Suprapubic skin (tissue), 4 donors: ENCODE measurements at regions not wholly inside any gene's neighbourhood (a gene's known extent, or its start where the extent isn't known, plus 50 kb on each side); places are given as distances from the start of the nearest gene placed in this dataset.

Source experiments
- DNase-seq, 2 donors: peaks; one replicate each; pipeline ENCODE4 v3.0.0-alpha.2; 2019; ENCODE audit warnings: low spot score in 2 of 2
- H3K27ac ChIP-seq: fragments of 200-600 bp; sonication (generic); one replicate; pipeline ENCODE4 v1.5.1; 2019
- H3K27me3 ChIP-seq: fragments of 200-600 bp; sonication (generic); one replicate; pipeline ENCODE4 v1.5.1; 2019
- H3K36me3 ChIP-seq: fragments of 200-600 bp; sonication (generic); one replicate; pipeline ENCODE4 v1.5.1; 2019
- H3K4me1 ChIP-seq: fragments of 200-600 bp; sonication (generic); one replicate; pipeline ENCODE4 v1.5.1; 2019
- H3K4me3 ChIP-seq: fragments of 200-600 bp; sonication (generic); one replicate; pipeline ENCODE4 v1.5.1; 2019; ENCODE audit warnings: mild to moderate bottlenecking
- H3K9me3 ChIP-seq: fragments of 200-600 bp; sonication (generic); one replicate; pipeline ENCODE4 v1.5.1; 2019
- EP300 ChIP-seq: sonication (generic); formaldehyde crosslinking; IDR thresholded peaks from one replicate; pipeline ENCODE4 v1.6.1; 2017; ENCODE audit warnings: antibody characterized with exemption
- POLR2A ChIP-seq, 2 donors: fragments of 450-650 bp; IDR thresholded peaks; one replicate each; pipeline ENCODE4 v1.6.1; 2017; ENCODE audit warnings: antibody characterized with exemption in 2 of 2, mild to moderate bottlenecking in 2 of 2, moderate library complexity in 2 of 2
- POLR2AphosphoS5 ChIP-seq, 3 donors: sonication (generic); formaldehyde crosslinking; IDR thresholded peaks; one replicate each; pipeline ENCODE4 v1.6.1; 2017; ENCODE audit warnings: antibody characterized with exemption in 3 of 3
- WGBS: methylation state at CpG from one replicate; pipeline ENCODE4 v1.1.5; 2018; 5-methylcytosine and 5-hydroxymethylcytosine counted together
- TF ChIP-seq, protein P1 (sequence below), 2 donors: fragments of 200-600 bp in 1 of 2; fragments of 450-650 bp in 1 of 2; sonication (generic) in 1 of 2; IDR thresholded peaks; one replicate each; pipeline ENCODE4 v1.5.1; 2016 to 2019; ENCODE audit warnings: antibody characterized with exemption in 2 of 2, mild to moderate bottlenecking in 1 of 2, moderate library complexity in 1 of 2

DNA sequence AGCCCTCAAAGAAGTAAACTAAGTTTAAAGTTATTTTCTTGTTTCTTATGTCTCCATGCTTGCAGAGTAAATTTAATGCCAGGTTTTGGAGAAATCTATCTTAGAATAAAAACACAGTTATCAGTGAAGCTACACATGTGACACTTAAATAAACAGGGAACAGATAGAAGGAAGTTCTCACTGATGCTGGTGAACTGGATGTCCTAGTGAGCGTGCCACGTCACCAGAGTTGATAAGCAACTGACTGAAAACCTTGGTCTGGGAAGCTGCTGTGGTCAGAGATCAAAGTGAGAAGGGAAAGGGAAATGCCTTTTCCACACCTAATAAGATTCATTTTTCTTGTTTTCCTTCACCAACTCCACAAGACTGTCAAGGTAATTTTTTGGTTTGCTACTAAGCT lies 74.8 kb upstream of the PCED1B start:
- no peak for DNase-seq
- no peak for TF ChIP-seq POLR2AphosphoS5 (IDR thresholded peaks at IDR 0.05)
- no peak for TF ChIP-seq POLR2A (IDR thresholded peaks at IDR 0.05)
- TF ChIP-seq, protein P1, sequence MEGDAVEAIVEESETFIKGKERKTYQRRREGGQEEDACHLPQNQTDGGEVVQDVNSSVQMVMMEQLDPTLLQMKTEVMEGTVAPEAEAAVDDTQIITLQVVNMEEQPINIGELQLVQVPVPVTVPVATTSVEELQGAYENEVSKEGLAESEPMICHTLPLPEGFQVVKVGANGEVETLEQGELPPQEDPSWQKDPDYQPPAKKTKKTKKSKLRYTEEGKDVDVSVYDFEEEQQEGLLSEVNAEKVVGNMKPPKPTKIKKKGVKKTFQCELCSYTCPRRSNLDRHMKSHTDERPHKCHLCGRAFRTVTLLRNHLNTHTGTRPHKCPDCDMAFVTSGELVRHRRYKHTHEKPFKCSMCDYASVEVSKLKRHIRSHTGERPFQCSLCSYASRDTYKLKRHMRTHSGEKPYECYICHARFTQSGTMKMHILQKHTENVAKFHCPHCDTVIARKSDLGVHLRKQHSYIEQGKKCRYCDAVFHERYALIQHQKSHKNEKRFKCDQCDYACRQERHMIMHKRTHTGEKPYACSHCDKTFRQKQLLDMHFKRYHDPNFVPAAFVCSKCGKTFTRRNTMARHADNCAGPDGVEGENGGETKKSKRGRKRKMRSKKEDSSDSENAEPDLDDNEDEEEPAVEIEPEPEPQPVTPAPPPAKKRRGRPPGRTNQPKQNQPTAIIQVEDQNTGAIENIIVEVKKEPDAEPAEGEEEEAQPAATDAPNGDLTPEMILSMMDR (IDR thresholded peaks at IDR 0.05): no peak
- TF ChIP-seq EP300: no peak
- H3K27ac ChIP-seq: no peak overlapping the region
- H3K4me3 ChIP-seq: no peak overlapping the region
- H3K4me1 ChIP-seq: no peaks in the 10 kb centered on the region
- WGBS: 75% methylated on average over 2 of the region's 2 CpGs
- no peaks in the 10 kb centered on the region for H3K27me3 ChIP-seq
- H3K36me3 ChIP-seq: no peaks in the 10 kb centered on the region
- H3K9me3 ChIP-seq: no peaks in the 10 kb centered on the region

DNA sequence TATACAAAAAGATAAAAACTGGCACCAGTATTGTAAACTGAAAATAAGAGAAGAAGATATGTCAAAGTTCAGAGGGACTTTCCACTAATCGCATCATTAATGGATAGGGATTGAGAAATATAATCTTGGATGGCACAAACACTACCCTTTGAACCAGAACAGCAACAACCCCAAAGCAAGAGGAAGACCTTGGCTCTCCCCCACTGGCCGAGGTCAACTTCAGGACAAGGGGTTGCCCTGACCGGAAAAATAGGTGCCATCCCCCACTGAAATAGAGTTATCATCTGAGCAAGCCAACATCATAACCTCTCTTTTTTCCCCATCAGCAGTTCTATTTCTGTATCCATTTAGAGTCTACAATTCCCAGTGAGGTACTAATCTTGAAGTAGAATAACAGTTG lies 72.4 kb upstream of the PCED1B start:
- no peaks in the 10 kb centered on the region for H3K4me1 ChIP-seq
- H3K27me3 ChIP-seq: no peaks in the 10 kb centered on the region
- no peak overlapping the region for H3K4me3 ChIP-seq
- DNase-seq: no peak
- H3K27ac ChIP-seq: no peak overlapping the region
- no peaks in the 10 kb centered on the region for H3K36me3 ChIP-seq
- TF ChIP-seq POLR2A (IDR thresholded peaks at IDR 0.05) (no peak), POLR2AphosphoS5 (IDR thresholded peaks at IDR 0.05) (no peak), EP300 (no peak)
- TF ChIP-seq, protein P1 (IDR thresholded peaks at IDR 0.05): no peak
- H3K9me3 ChIP-seq: no peaks in the 10 kb centered on the region
- 80% methylated on average over 3 of the region's 3 CpGs for WGBS

DNA sequence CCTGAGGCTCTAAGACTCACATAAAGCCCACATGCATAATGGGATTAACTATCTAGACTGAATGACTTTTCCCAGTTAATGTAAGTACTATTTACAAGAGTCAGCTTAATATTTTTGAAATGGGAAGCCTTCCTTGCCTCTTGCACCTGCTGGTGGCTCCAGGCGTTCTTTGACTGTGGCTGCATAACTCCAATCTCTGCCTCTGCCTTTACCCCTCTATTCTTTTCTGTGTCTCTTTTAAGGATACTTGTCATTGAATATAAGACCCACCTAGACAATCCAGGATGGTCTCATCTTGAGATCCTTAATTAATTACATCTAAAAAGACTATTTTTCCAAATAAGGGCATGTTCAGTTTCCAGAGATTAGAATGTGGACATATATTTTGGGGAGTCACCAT lies 66.9 kb upstream of the PCED1B start:
- no peaks in the 10 kb centered on the region for H3K36me3 ChIP-seq
- 94% methylated on average over 1 of the region's 1 CpG for WGBS

DNA sequence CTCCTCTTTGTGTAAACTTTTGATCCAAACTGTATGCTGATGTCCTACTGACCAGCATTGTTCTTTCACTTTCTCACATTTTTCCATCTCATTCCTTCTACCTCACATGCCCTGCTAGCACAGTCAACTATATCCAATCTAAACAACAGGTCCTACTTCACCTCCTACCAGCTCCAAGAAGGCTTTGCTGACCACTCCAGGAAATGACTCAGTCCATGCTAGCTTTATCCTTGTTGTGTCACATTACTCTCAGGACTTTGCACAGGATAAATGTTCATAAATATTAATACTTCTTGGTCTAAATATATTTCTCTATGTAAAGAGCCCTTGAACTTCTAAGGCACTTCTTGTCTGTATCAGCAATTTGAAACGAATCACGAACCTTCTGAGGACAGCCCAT lies 64.9 kb upstream of the PCED1B start:
- H3K4me1 ChIP-seq: no peaks in the 10 kb centered on the region
- WGBS: 94% methylated on average over 2 of the region's 2 CpGs
- H3K36me3 ChIP-seq: no peaks in the 10 kb centered on the region
- no peak overlapping the region for H3K27ac ChIP-seq
- TF ChIP-seq POLR2AphosphoS5 (IDR thresholded peaks at IDR 0.05): no peak
- TF ChIP-seq POLR2A (IDR thresholded peaks at IDR 0.05): no peak
- TF ChIP-seq, protein P1 (IDR thresholded peaks at IDR 0.05): no peak
- TF ChIP-seq EP300: no peak
- H3K9me3 ChIP-seq: no peaks in the 10 kb centered on the region
- H3K27me3 ChIP-seq: no peaks in the 10 kb centered on the region
- no peak for DNase-seq
- H3K4me3 ChIP-seq: no peak overlapping the region

More for the DNA sequence above, 66.9 kb upstream of the PCED1B start:
- H3K4me1 ChIP-seq: no peaks in the 10 kb centered on the region
- TF ChIP-seq POLR2A (IDR thresholded peaks at IDR 0.05): no peak
- TF ChIP-seq EP300: no peak
- no peak for TF ChIP-seq POLR2AphosphoS5 (IDR thresholded peaks at IDR 0.05)
- TF ChIP-seq, protein P1 (IDR thresholded peaks at IDR 0.05): no peak
- no peak overlapping the region for H3K27ac ChIP-seq
- H3K27me3 ChIP-seq: no peaks in the 10 kb centered on the region
- DNase-seq: no peak
- H3K9me3 ChIP-seq: no peaks in the 10 kb centered on the region
- H3K4me3 ChIP-seq: no peak overlapping the region

DNA sequence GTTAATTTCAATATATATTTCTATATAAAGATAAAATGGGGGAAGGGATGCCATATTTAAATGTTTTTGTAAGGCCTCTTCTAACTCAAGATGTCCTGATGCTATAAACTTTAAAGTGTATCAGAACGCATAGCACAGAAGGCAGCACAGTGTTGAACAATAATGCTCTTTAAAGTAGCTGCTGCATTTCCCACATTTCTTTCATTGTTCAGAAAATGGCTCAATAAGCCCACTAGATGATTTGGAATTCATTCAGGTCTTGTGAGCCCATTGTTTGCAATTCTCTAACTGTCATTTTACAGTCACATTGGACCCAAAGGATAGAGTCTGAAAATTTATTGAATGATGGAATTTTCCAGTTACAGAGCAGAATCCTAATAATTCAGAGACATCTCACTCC lies 64.0 kb upstream of the PCED1B start:
- WGBS: 96% methylated on average over 1 of the region's 1 CpG
- no peaks in the 10 kb centered on the region for H3K9me3 ChIP-seq
- no peak overlapping the region for H3K27ac ChIP-seq
- no peaks in the 10 kb centered on the region for H3K4me1 ChIP-seq
- no peaks in the 10 kb centered on the region for H3K36me3 ChIP-seq
- H3K27me3 ChIP-seq: no peaks in the 10 kb centered on the region
- DNase-seq: no peak
- H3K4me3 ChIP-seq: no peak overlapping the region
- TF ChIP-seq, protein P1 (IDR thresholded peaks at IDR 0.05): no peak
- TF ChIP-seq POLR2AphosphoS5 (IDR thresholded peaks at IDR 0.05) (no peak), POLR2A (IDR thresholded peaks at IDR 0.05) (no peak), EP300 (no peak)
